ENCODE measurements at regions not wholly inside any gene's neighbourhood (a gene's known extent, or its start where the extent isn't known, plus 50 kb on each side); places are given as distances from the start of the nearest gene placed in this dataset.

DNA sequence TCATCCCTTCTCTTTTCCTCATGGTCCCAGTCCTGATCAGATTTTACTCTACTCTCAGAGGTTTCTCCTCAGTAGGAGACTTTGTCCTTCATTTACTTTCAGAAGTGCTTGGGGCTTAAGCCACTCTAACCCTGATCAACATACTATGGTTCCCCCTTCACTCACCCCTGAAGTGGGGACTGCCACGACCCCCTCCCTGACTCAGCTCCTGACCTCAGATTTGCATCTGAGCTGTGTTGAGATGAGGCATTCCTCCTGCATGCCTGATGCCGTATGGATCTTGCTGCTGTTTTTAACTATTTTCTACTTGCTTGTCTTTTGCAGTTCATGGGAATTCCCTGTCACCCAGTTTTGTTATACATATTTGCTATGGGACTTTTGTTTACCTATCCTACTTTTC lies 306.7 kb upstream of the CHST9 start:
- DNase-seq = no peak
- ChIA-PET POLR2A (no interaction called here), CTCF (no interaction called here)
- Mint-ChIP-seq H3K4me3 (no peak overlapping the region), H3K27ac (no peak overlapping the region), H3K9me3 (peaks cover 2 to 50% (median 11%) of the 10 kb centered on the region in 5 donors), H3K36me3 (no peaks in the 10 kb centered on the region), H3K27me3 (no peaks in the 10 kb centered on the region), H3K4me1 (no peaks in the 10 kb centered on the region)
- no peak overlapping the region for H3K4me3 ChIP-seq (ENCODE audit: low read length)
- H3K9me3 ChIP-seq (ENCODE audit: low read length) = no peaks in the 10 kb centered on the region
- no peak overlapping the region for H3K27ac ChIP-seq (ENCODE audit: low read depth, low read length)
- no peaks in the 10 kb centered on the region for H3K4me1 ChIP-seq (ENCODE audit: insufficient read depth, low read length)
- H3K36me3 ChIP-seq (ENCODE audit: insufficient read depth, low read length) = no peaks in the 10 kb centered on the region
- H3K27me3 ChIP-seq (ENCODE audit: insufficient read depth, low read length, poor library complexity, severe bottlenecking) = no peaks in the 10 kb centered on the region

DNA sequence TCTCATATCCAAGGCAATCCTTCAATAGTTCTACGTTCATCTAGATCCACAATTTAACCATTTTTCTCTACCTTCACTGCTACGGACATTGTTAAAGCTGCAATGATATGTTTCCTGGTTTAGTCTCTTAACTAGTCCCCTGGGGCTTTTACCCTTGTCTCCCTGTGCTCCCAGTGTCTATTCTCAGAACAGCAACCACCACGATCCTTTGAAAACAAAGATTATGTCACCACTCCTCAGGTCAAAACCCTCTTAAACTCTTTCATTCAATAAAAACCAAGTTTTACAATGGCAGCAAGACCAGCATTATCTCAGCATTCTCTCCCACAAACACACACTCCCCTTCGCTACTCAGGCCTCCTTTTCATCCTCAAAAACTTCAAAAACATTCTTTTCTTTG lies 298.2 kb upstream of the CHST9 start:
- no peaks in the 10 kb centered on the region for H3K27me3 ChIP-seq (ENCODE audit: insufficient read depth, low read length, poor library complexity, severe bottlenecking)
- ChIA-PET POLR2A (no interaction called here), CTCF (no interaction called here)
- Mint-ChIP-seq H3K36me3 (no peaks in the 10 kb centered on the region), H3K27ac (no peak overlapping the region), H3K4me3 (no peak overlapping the region), H3K4me1 (no peaks in the 10 kb centered on the region), H3K9me3 (peaks cover 0 to 38% (median 12%) of the 10 kb centered on the region in 5 donors), H3K27me3 (no peaks in the 10 kb centered on the region)
- H3K36me3 ChIP-seq (ENCODE audit: insufficient read depth, low read length) = no peaks in the 10 kb centered on the region
- H3K9me3 ChIP-seq (ENCODE audit: low read length) = no peaks in the 10 kb centered on the region
- no peak overlapping the region for H3K4me3 ChIP-seq (ENCODE audit: low read length)
- H3K4me1 ChIP-seq (ENCODE audit: insufficient read depth, low read length) = no peaks in the 10 kb centered on the region
- no peak for DNase-seq
- H3K27ac ChIP-seq (ENCODE audit: low read depth, low read length) = no peak overlapping the region

DNA sequence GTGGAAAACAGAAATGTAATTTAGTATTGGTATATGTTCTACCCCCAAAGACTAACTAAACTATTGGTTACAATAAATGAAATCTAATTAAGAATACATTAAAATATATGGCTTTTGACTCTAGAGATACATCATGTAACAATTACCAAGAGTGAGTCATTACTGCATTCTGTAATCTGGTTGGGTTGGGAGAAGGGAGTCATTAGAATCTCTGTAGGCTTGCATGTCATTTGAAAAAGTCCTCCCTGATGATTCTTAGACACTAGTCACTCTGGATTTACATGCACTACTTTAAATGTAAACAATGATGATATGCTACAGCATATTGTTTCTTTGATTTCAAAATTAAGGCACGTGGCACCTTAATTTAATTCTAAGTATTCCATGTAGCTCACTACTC lies 293.4 kb upstream of the CHST9 start:
- H3K27ac Mint-ChIP-seq = no peak overlapping the region
- ChIA-PET POLR2A (no interaction called here), CTCF (no interaction called here)
- Histone ChIP-seq H3K4me1 (ENCODE audit: insufficient read depth, low read length) (no peaks in the 10 kb centered on the region), H3K9me3 (ENCODE audit: low read length) (no peaks in the 10 kb centered on the region), H3K27ac (ENCODE audit: low read depth, low read length) (no peak overlapping the region), H3K27me3 (ENCODE audit: insufficient read depth, low read length, poor library complexity, severe bottlenecking) (no peaks in the 10 kb centered on the region), H3K36me3 (ENCODE audit: insufficient read depth, low read length) (no peaks in the 10 kb centered on the region), H3K4me3 (ENCODE audit: low read length) (no peak overlapping the region)
- no peaks in the 10 kb centered on the region for H3K4me1 Mint-ChIP-seq
- no peaks in the 10 kb centered on the region for H3K36me3 Mint-ChIP-seq
- DNase-seq = no peak
- no peak overlapping the region for H3K4me3 Mint-ChIP-seq
- peaks cover 5 to 23% (median 9%) of the 10 kb centered on the region in 5 donors for H3K9me3 Mint-ChIP-seq
- H3K27me3 Mint-ChIP-seq = no peaks in the 10 kb centered on the region

DNA sequence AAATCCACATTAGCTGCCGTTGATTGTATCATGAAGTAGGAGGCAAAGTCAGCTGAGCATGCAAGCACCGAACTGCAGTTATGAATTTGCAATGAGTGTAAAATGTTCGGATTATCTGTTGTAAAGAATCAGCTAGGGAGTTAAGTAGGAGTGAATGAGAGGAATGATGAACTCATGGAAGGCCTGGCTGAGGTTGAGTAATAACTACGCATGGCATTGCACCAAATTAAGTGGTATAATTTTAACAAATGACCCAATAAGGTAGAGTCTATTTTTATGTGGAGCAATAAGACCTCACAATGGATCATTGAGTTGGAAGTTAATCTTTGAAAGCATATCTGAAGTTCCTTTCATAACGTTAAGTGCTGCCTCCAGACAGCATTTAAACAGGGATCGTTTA lies 288.2 kb upstream of the CHST9 start:
- H3K4me1 ChIP-seq (ENCODE audit: insufficient read depth, low read length) = no peaks in the 10 kb centered on the region
- H3K4me3 Mint-ChIP-seq = no peak overlapping the region
- CTCF ChIA-PET = no interaction called here

DNA sequence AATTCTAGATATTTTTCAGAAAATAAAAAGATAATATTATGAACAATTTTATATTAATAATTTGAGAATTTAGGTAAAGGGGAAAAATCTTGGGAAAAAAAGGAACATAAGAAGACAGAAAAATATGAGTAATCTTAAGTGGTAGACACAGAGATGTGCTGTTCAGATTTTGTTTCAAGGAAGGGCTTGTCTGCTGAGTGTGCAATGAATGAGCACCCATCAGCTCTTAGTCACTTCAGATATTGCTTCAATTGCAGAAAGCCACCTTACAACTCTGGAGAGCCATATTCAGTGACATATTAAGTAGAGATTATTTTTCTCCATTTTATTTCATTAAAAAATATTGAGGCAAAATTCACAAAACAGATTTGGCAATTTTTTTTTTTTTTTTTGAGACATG lies 282.0 kb upstream of the CHST9 start:
- no peak overlapping the region for H3K4me3 ChIP-seq (ENCODE audit: low read length)
- Mint-ChIP-seq H3K4me3 (no peak overlapping the region), H3K27ac (no peak overlapping the region), H3K27me3 (no peaks in the 10 kb centered on the region), H3K9me3 (peaks cover 0 to 57% (median 3%) of the 10 kb centered on the region in 5 donors), H3K36me3 (no peaks in the 10 kb centered on the region), H3K4me1 (no peaks in the 10 kb centered on the region)
- ChIA-PET CTCF (no interaction called here), POLR2A (no interaction called here)
- no peak overlapping the region for H3K27ac ChIP-seq (ENCODE audit: low read depth, low read length)
- no peaks in the 10 kb centered on the region for H3K9me3 ChIP-seq (ENCODE audit: low read length)
- no peaks in the 10 kb centered on the region for H3K27me3 ChIP-seq (ENCODE audit: insufficient read depth, low read length, poor library complexity, severe bottlenecking)
- H3K4me1 ChIP-seq (ENCODE audit: insufficient read depth, low read length) = no peaks in the 10 kb centered on the region
- no peak for DNase-seq
- no peaks in the 10 kb centered on the region for H3K36me3 ChIP-seq (ENCODE audit: insufficient read depth, low read length)

More for the DNA sequence above, 288.2 kb upstream of the CHST9 start:
- DNase-seq = no peak
- H3K9me3 Mint-ChIP-seq = peaks cover 4 to 26% (median 8%) of the 10 kb centered on the region in 5 donors
- H3K27me3 ChIP-seq (ENCODE audit: insufficient read depth, low read length, poor library complexity, severe bottlenecking) = no peaks in the 10 kb centered on the region
- no peak overlapping the region for H3K27ac Mint-ChIP-seq
- no peaks in the 10 kb centered on the region for H3K36me3 Mint-ChIP-seq
- POLR2A ChIA-PET = no interaction called here
- H3K27me3 Mint-ChIP-seq = no peaks in the 10 kb centered on the region
- H3K4me1 Mint-ChIP-seq = no peaks in the 10 kb centered on the region
- no peak overlapping the region for H3K4me3 ChIP-seq (ENCODE audit: low read length)
- H3K27ac ChIP-seq (ENCODE audit: low read depth, low read length) = no peak overlapping the region
- H3K36me3 ChIP-seq (ENCODE audit: insufficient read depth, low read length) = no peaks in the 10 kb centered on the region
- H3K9me3 ChIP-seq (ENCODE audit: low read length) = no peaks in the 10 kb centered on the region

DNA sequence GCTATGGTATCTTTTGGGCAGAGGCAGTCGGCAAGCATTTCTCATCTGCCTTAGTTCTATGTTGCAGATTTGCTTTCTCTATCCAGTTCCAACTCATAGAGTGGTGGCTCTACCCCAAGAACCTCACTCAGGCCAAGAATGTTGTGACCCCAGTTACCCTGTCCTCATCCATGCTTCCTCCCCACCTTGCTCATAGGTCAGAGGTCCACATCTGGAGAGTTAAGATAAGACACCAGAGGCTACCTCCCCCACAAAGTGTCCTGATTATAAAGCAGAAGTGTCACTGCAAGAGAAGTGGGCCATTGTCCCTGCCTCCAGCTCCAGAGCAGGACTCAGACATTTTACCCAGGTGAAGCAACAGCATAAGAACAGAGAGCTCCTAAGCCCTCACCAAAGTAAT lies 276.8 kb upstream of the CHST9 start:
- H3K4me1 ChIP-seq (ENCODE audit: insufficient read depth, low read length) = no peaks in the 10 kb centered on the region
- no peak overlapping the region for H3K4me3 Mint-ChIP-seq
- no peaks in the 10 kb centered on the region for H3K27me3 ChIP-seq (ENCODE audit: insufficient read depth, low read length, poor library complexity, severe bottlenecking)
- no peaks in the 10 kb centered on the region for H3K4me1 Mint-ChIP-seq
- no peak overlapping the region for H3K4me3 ChIP-seq (ENCODE audit: low read length)
- CTCF ChIA-PET = no interaction called here
- POLR2A ChIA-PET = no interaction called here
- H3K27ac ChIP-seq (ENCODE audit: low read depth, low read length) = no peak overlapping the region
- no peaks in the 10 kb centered on the region for H3K36me3 Mint-ChIP-seq
- H3K27me3 Mint-ChIP-seq = no peaks in the 10 kb centered on the region
- H3K36me3 ChIP-seq (ENCODE audit: insufficient read depth, low read length) = no peaks in the 10 kb centered on the region
- peaks cover 0 to 70% (median 4%) of the 10 kb centered on the region in 5 donors for H3K9me3 Mint-ChIP-seq
- H3K27ac Mint-ChIP-seq = no peak overlapping the region
- DNase-seq = no peak
- no peaks in the 10 kb centered on the region for H3K9me3 ChIP-seq (ENCODE audit: low read length)

DNA sequence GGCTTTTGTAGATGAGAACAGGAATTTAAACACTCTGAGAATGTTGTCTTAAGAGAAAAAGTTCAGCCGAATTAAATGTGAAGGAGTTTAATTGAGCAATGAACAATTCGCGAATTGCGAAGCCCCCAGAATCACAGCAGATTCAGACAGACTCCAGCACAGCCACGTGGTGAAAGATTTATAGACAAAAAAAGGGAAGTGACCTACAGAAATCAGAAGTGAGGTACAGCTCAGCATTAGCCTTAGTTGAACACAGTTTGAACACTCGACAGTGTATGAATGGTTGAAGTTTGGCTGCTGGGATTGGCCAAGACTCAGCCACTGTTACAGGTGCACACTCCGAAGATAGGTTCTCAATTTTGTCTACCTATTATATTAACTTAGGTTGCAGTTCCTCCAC lies 264.0 kb upstream of the CHST9 start:
- no peak for DNase-seq
- Mint-ChIP-seq H3K27me3 (no peaks in the 10 kb centered on the region), H3K4me1 (no peaks in the 10 kb centered on the region), H3K9me3 (peaks cover 0 to 23% (median 12%) of the 10 kb centered on the region in 5 donors), H3K27ac (no peak overlapping the region), H3K36me3 (no peaks in the 10 kb centered on the region), H3K4me3 (no peak overlapping the region)
- Histone ChIP-seq H3K27ac (ENCODE audit: low read depth, low read length) (no peak overlapping the region), H3K36me3 (ENCODE audit: insufficient read depth, low read length) (no peaks in the 10 kb centered on the region), H3K27me3 (ENCODE audit: insufficient read depth, low read length, poor library complexity, severe bottlenecking) (no peaks in the 10 kb centered on the region), H3K9me3 (ENCODE audit: low read length) (no peaks in the 10 kb centered on the region), H3K4me3 (ENCODE audit: low read length) (no peak overlapping the region), H3K4me1 (ENCODE audit: insufficient read depth, low read length) (no peaks in the 10 kb centered on the region)
- ChIA-PET CTCF (interaction anchor here (1.0 kb wide), 1 partner anchor 29 kb away, joined by 3 read pairs; no protein-coding TSS in a partner anchor), POLR2A (no interaction called here)

DNA sequence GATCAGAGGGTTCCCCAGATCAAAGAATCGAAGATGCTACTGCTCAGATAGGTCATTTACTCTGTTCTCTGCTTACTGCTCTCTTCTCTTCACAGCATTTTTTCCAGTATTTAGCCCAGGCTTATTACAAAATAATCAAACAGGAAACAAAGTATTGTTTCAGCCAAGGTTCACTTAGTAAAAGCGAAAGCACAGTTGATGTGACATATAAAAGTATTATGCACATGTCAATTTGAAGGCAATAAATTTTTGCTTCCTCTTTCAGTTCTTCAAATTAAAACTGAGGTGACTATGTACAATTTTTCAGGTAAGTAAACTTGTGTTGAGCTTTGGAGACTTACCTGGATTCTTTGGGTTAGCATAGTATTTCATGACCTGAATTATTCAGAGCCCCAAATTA lies 262.8 kb upstream of the CHST9 start:
- no peak overlapping the region for H3K27ac ChIP-seq (ENCODE audit: low read depth, low read length)
- peaks cover 0 to 19% (median 10%) of the 10 kb centered on the region in 5 donors for H3K9me3 Mint-ChIP-seq
- H3K4me1 ChIP-seq (ENCODE audit: insufficient read depth, low read length) = no peaks in the 10 kb centered on the region
- CTCF ChIA-PET = no interaction called here
- H3K9me3 ChIP-seq (ENCODE audit: low read length) = no peaks in the 10 kb centered on the region
- no peak overlapping the region for H3K4me3 ChIP-seq (ENCODE audit: low read length)
- no peak overlapping the region for H3K27ac Mint-ChIP-seq
- POLR2A ChIA-PET = no interaction called here
- no peaks in the 10 kb centered on the region for H3K27me3 Mint-ChIP-seq
- no peaks in the 10 kb centered on the region for H3K36me3 Mint-ChIP-seq
- H3K4me3 Mint-ChIP-seq = no peak overlapping the region
- H3K36me3 ChIP-seq (ENCODE audit: insufficient read depth, low read length) = no peaks in the 10 kb centered on the region
- DNase-seq = no peak
- H3K4me1 Mint-ChIP-seq = no peaks in the 10 kb centered on the region
- no peaks in the 10 kb centered on the region for H3K27me3 ChIP-seq (ENCODE audit: insufficient read depth, low read length, poor library complexity, severe bottlenecking)

DNA sequence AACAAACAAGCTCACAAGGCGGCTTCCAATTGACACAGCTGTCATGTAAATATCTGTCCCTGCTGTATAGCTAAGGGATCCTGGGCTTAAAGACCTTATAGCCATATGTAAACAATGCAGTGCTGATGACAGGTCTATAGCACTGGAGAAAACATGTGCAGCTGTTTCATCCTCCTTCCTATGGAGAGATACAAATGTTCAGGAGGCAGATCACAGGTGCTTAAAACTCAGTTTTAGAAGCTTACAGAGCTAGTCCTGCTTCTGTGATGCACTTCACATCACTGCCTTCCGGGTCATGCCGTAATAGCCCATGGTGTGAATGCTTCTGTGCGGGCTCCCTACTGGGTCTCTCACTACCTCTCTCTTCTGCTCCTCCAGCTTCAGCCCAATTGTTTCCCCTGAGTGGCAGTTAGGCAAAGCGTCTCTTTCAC lies 262.4 kb upstream of the CHST9 start:
- H3K36me3 ChIP-seq (ENCODE audit: insufficient read depth, low read length) = no peaks in the 10 kb centered on the region
- H3K27me3 ChIP-seq (ENCODE audit: insufficient read depth, low read length, poor library complexity, severe bottlenecking) = no peaks in the 10 kb centered on the region
- Mint-ChIP-seq H3K27me3 (no peaks in the 10 kb centered on the region), H3K36me3 (no peaks in the 10 kb centered on the region), H3K9me3 (peaks cover 0 to 17% (median 11%) of the 10 kb centered on the region in 5 donors), H3K4me3 (no peak overlapping the region), H3K27ac (no peak overlapping the region), H3K4me1 (no peaks in the 10 kb centered on the region)
- no peak overlapping the region for H3K4me3 ChIP-seq (ENCODE audit: low read length)
- CTCF ChIA-PET = interaction anchor here (1.4 kb wide), 1 partner anchor 25 kb away, joined by 3 read pairs; no protein-coding TSS in a partner anchor
- H3K9me3 ChIP-seq (ENCODE audit: low read length) = no peaks in the 10 kb centered on the region
- no peak for DNase-seq
- H3K4me1 ChIP-seq (ENCODE audit: insufficient read depth, low read length) = no peaks in the 10 kb centered on the region
- POLR2A ChIA-PET = no interaction called here
- H3K27ac ChIP-seq (ENCODE audit: low read depth, low read length) = no peak overlapping the region

Data from CD8-positive, alpha-beta memory T cell (primary cell).